IPS DF 19.7 (cell line): ENCODE measurements at regions not wholly inside any gene's neighbourhood (a gene's known extent, or its start where the extent isn't known, plus 50 kb on each side); places are given as distances from the start of the nearest gene placed in this dataset.

ENCODE experiments used
- DNase-seq: peaks from one replicate; pipeline ENCODE4 v3.0.0-alpha.2; 2013; ENCODE audit warnings: low read depth, low spot score

DNA sequence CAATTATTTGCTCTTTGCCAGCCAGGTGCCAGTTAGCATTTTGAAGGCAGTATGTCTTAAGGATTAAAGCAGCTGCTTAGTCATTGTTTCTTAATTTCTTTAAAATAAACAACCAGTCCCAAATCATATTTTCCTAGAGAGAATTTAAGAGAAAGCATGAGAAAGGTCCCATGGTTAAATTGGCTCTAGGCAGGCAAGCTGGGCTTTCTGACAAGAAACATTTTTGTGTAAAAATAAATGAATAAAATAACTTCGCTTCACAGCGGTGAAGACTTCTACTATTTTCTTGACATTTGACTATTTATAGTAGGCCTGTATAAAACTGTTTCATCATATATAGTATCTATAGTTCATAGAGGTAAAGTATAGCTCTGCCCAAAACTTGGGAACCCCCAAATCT, 617.7 kb upstream of the C9orf72 start:
- DNase-seq: no peak

DNA sequence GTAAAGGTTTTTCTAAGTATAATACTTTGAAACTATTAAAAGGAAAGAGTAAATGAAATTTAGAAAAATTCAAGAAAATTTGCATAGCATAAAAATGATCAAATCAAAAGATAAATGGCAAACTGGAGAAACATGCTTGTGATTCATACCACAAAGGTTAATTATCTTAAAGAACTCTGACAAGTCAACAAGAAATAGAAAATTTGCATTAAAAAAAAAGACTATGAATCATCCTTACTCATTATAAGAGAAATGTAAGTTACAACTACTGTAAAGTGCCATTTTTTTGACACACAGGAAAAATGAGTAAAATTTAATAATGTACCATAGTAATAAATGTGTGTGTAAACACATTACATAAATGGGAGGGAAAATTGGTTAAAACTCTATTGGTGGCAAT, 624.4 kb upstream of the C9orf72 start:
- DNase-seq: no peak

DNA sequence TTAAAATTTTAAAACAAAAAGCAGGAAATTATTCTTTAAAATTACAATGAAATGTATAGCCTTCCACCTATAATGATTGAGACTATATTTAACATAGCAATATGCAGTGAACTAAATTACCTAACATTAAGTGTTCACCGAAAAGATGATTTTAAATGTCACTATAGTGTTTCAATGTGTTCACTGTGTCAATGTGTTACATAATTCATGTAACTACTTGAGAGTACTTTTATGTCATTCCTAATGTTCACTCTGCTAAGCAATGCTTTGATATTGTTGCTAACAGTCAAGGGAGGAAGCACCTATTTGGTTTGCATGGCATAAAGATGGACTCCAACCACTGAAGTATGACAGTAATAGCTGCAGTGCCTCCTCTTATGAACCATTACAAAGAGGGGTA, 629.8 kb upstream of the C9orf72 start:
- no peak for DNase-seq

GRCh38 chr9:28206280-28206679, 633.0 kb upstream of the C9orf72 start:
- DNase-seq: no peak

DNA sequence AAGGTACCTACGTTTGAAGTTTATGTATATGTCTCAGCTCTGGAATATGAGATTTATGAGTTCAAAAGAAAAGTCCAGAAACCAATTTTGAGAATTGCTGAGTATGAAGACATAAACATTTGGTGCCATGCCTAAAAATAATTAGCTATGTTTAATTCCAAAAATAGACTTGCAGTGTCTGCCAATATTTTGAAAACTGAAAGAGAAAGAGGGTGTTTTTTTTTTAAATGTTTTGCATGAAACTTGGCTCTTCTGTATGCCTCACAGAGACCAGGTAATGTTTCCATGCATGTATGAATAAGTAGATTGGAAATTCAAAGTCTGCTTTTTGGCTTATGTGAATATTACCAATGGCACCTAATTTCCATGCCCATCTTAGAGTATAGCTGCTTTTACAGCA, 634.4 kb upstream of the C9orf72 start:
- no peak for DNase-seq

GRCh38 chr9:28209130-28209529, 635.8 kb upstream of the C9orf72 start:
- no peak for DNase-seq

DNA sequence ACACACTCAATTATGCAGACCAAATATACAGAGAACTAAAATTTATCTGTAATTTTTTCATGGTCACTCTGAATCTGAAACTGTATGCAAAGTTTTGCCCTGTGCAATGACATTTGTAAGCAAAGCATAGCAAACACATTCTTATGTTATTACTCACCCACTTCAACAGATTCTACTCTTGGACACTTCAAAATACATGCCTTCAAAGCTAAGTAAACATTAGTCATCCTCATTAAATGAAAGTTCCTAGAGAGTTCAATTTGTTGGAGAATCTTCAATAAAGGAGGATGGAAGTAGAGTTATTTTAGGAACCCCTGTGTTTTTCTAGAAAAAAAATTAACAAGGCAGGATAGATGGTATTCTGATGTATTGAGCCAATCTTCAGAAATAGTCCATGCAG, 639.7 kb upstream of the C9orf72 start:
- DNase-seq: no peak

- DNase-seq: no peak
These were observed 642.4 kb upstream of the C9orf72 start for GRCh38 chr9:28215536-28216299.

DNA sequence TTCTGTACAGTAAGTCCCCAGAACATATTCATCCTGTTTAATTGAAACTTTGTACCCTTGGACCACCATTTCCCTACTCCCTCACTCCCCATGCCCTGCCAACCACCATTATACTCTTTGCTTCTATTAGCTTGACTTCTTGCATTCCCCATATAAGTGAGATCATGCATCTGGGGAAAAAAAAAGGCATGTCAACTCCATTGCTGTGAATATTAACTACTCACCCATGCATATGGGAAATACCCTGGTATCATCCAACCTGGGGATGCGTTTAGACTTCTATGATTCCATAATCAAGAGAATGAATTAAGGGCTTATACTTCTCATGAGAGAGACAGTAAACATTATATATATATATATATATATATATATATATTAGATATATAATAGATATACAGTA, 659.4 kb upstream of the C9orf72 start:
- DNase-seq: no peak

DNA sequence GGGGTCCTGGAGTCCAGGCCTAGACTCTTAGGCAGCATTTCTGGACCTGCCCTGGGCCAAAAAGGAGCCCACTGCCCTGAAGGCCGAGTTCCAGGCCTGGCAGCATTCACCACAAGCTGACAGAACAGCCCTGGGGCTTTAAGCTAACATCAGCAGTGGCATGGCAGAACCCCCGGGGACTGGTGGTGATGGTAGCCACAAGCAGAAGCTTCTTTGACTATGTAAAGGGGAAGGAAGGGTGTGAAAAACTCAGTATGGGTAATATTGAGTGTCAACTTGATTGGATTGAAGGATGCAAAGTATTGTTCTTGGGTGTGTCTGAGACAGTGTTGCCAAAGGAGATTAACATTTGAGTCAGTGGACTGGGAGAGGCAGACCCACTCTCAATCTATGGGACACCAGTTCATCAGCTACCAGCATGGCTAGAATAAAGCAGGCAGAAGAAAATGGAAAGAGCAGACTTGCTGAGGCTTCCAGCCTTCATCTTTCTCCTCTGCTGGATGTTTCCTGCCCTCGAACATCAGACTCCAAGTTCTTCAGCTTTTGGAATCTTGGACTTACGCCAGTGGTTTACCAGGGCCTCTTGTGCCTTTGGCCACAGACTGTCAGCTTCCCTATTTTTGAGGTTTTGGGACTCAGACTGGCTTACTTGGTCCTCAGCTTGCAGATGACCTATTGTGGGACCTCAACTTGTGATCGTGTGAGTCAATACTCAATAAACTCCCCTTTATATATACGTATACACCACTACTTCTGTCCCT, 661.0 kb upstream of the C9orf72 start:
- no peak for DNase-seq

GRCh38 chr9:28234894-28235277, 661.6 kb upstream of the C9orf72 start:
- DNase-seq: no peak

DNA sequence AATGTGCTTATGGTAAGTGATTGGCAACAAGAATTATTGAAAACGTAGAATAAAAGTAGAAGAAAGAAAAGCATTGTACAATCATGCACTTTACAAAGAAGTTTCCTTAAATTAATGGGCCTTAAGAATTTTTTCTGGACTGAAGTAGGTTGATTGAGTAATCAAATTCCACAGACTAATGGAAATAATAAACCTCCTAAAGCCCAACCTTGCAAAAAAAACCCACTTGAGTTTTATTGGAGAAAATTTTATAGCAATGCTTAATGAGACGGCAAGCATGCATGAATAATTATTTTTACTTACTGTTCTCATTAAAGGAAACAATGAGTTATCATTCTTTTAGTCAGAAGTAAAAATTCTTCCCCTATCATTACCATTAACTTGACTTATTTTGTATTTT, 676.1 kb upstream of the C9orf72 start:
- DNase-seq: no peak

DNA sequence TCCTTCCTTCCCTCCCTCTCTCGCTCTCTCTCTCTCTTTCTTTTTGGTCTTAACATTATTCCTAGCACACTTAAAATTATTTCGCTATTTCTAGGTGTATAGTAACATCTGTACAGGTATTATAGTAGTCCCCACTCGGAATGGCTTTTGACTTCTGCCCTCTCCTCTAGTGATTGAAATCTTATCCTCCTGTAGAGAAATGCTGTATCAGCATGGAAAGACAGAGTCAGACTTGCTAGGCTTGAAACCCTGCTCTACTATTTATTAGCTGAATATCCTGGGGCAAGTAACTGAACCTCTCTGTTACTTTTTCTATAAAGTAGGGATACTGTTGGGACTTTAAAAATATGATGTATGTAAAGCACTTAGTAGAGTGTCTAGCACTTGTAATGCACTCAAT, 681.9 kb upstream of the C9orf72 start:
- DNase-seq: no peak

DNA sequence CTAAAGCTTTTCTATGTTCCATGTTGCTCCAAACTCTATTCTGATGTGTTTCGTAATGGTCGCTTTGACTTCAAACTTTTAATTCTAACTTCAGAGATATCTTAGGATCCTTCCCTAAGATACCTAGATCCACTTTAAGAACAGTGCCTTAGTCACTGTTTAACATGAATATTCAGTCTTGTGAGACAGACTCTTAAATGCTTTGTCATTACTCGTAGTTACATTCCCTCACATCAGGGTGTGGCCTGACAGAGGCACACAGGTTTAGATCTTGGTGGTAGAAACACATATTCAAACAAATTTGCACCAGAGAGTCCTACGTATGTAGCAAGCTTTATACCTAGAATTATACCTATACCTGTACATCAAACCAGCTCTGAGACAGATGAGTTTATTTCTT, 687.0 kb upstream of the C9orf72 start:
- DNase-seq: no peak

- DNase-seq: no peak
These were observed 691.1 kb upstream of the C9orf72 start for GRCh38 chr9:28264368-28264767.

GRCh38 chr9:28267351-28267750, 694.1 kb upstream of the C9orf72 start:
- DNase-seq: no peak

DNA sequence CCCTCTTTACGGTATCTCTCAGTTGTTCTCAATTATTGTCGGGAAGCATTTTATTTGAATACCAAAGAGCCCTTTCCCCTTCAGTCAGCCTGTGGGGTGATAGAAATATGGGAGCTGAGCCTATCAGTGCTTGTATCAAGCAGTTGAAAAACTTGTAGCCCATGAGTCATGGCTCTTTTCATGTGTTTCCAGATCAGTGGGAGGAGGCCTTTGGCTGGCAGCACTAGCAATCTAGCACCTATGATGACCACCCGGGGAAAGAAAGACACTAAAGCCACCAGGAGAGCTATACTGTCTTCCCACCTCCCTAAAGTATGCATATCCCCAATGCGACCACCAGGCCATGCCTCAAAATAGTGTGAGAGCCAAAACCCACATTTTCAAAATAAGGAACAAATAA, 696.9 kb upstream of the C9orf72 start:
- DNase-seq: no peak

GRCh38 chr9:28272127-28272526, 698.8 kb upstream of the C9orf72 start:
- no peak for DNase-seq

- no peak for DNase-seq
These were observed 714.2 kb upstream of the C9orf72 start for GRCh38 chr9:28287455-28287854.

- DNase-seq: peak; percentile 28
These were observed 716.5 kb upstream of the C9orf72 start for GRCh38 chr9:28289746-28290145.

DNA sequence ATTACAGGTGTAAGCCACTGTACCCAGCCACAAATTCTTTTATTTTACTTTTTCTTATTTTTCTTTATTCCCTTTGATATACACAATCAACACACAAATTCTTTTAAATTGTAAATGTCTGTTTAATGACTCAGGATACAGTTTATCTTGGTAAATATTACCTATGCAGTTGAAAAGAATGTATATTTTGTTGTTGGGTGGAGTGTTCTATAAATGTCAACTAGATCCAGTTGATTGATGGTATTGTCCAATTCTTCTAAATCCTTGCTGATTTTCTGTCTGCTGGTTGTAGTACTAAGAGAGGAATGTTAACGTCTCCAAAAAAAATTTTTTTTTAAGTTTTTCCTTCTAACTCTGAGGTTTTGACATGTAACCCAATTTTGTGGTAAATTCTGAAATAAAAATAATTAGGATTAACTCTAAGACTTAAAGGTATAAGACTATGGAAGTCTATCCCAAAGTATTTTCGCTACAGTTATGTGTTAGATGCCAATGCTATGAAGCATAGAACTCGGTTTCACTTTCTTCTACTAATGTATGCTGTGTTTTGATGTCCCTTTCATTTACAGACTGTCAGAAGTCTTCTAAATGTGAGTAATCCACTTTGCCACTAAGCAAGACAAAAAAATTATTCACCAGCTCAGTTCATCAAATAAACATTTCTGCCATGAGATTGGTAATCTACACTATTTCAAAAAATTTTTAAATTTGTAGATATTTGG, 720.2 kb upstream of the C9orf72 start:
- DNase-seq: no peak

GRCh38 chr9:28301281-28301680, 728.0 kb upstream of the C9orf72 start:
- no peak for DNase-seq

GRCh38 chr9:28317745-28318144, 744.5 kb upstream of the C9orf72 start:
- no peak for DNase-seq
